Stimulated activated naive CD8-positive, alpha-beta T cell treated with anti-CD3 and anti-CD28 coated beads, Interleukin-15, Interleukin-2, amounts not matched to agents 100 ng/mL and 50 ng/mL, for 24 hours (primary cell): ENCODE measurements at regions not wholly inside any gene's neighbourhood (a gene's known extent, or its start where the extent isn't known, plus 50 kb on each side); places are given as distances from the start of the nearest gene placed in this dataset.
"Not testable (repeated sequence)": the region's sequence is repeated elsewhere in the genome, so short reads cannot be mapped to it uniquely, and the experiment has no call there.

ENCODE experiments used
- H3K27ac Mint-ChIP-seq: one replicate; pipeline ENCODE4 v1.8.0; 2021; ENCODE audit warnings: mild to moderate bottlenecking, mixed read lengths
- H3K27me3 Mint-ChIP-seq: one replicate; pipeline ENCODE4 v1.8.0; 2021; ENCODE audit warnings: mixed read lengths
- H3K36me3 Mint-ChIP-seq: one replicate; pipeline ENCODE4 v1.8.0; 2021; ENCODE audit warnings: low read depth, mixed read lengths
- H3K4me1 Mint-ChIP-seq: one replicate; pipeline ENCODE4 v1.8.0; 2021; ENCODE audit warnings: low read depth, mixed read lengths
- H3K4me3 Mint-ChIP-seq: one replicate; pipeline ENCODE4 v1.8.0; 2021; ENCODE audit warnings: mild to moderate bottlenecking, mixed read lengths
- H3K9me3 Mint-ChIP-seq: one replicate; pipeline ENCODE4 v1.8.0; 2021; ENCODE audit warnings: mixed read lengths

- H3K27ac Mint-ChIP-seq, result no peak overlapping the region
- no peak overlapping the region for H3K4me3 Mint-ChIP-seq
- peaks cover 4% of the 10 kb centered on the region for H3K4me1 Mint-ChIP-seq
- no peaks in the 10 kb centered on the region for H3K9me3 Mint-ChIP-seq
- H3K27me3 Mint-ChIP-seq, result peaks cover 41% of the 10 kb centered on the region
- H3K36me3 Mint-ChIP-seq, result no peaks in the 10 kb centered on the region
Observed at GRCh38 chr3:184489268-184489841, 72.2 kb upstream of the EPHB3 start.

DNA sequence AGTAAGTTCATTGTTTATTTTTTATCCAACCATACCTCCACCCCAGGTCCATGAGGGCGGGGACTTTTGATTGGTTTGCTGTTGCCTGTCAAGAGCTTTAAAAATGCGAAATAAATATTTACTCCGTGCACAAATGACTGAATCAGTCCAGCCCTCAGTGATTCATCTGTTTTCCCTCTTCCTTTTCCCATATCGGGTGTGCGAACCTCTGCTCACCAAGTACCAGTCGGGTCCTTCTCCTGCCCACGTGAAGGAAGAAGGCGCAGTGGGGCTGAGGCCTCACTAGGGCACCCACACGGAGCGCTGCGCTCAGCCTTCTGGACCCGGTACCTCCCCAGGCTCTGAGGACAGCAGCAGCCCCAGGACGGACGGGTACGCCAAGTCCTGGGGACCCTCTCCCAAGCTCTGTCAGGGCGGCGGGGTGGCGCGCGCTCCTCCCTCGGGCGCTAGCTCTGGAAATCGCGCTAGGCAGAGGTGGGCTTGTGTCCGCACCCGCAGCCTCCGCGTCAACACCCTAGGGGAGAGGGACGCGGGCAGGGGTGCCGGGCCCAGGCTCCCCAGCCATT is 70.5 kb upstream of the EPHB3 start:
- Mint-ChIP-seq H3K36me3 (no peaks in the 10 kb centered on the region), H3K27me3 (peaks cover 42% of the 10 kb centered on the region), H3K4me3 (no peak overlapping the region), H3K9me3 (no peaks in the 10 kb centered on the region), H3K4me1 (peaks cover 4% of the 10 kb centered on the region), H3K27ac (no peak overlapping the region)

- H3K27me3 Mint-ChIP-seq, result peaks cover 47% of the 10 kb centered on the region
- no peak overlapping the region for H3K27ac Mint-ChIP-seq
- H3K36me3 Mint-ChIP-seq, result no peaks in the 10 kb centered on the region
Observed at GRCh38 chr3:184491867-184492615, 69.5 kb upstream of the EPHB3 start.

GRCh38 chr3:184496933-184497332 is 64.7 kb upstream of the EPHB3 start:
- Mint-ChIP-seq H3K4me3 (no peak overlapping the region), H3K27ac (no peak overlapping the region), H3K27me3 (peaks cover 55% of the 10 kb centered on the region), H3K4me1 (peaks cover 4% of the 10 kb centered on the region), H3K36me3 (no peaks in the 10 kb centered on the region), H3K9me3 (no peaks in the 10 kb centered on the region)

More at GRCh38 chr3:184491867-184492615, 69.5 kb upstream of the EPHB3 start:
- H3K4me1 Mint-ChIP-seq, result peaks cover 4% of the 10 kb centered on the region
- no peaks in the 10 kb centered on the region for H3K9me3 Mint-ChIP-seq
- no peak overlapping the region for H3K4me3 Mint-ChIP-seq

- Mint-ChIP-seq H3K27me3 (peaks cover 55% of the 10 kb centered on the region), H3K36me3 (no peaks in the 10 kb centered on the region), H3K4me1 (no peaks in the 10 kb centered on the region)
Observed at GRCh38 chr3:184497804-184498203, 63.8 kb upstream of the EPHB3 start.

DNA sequence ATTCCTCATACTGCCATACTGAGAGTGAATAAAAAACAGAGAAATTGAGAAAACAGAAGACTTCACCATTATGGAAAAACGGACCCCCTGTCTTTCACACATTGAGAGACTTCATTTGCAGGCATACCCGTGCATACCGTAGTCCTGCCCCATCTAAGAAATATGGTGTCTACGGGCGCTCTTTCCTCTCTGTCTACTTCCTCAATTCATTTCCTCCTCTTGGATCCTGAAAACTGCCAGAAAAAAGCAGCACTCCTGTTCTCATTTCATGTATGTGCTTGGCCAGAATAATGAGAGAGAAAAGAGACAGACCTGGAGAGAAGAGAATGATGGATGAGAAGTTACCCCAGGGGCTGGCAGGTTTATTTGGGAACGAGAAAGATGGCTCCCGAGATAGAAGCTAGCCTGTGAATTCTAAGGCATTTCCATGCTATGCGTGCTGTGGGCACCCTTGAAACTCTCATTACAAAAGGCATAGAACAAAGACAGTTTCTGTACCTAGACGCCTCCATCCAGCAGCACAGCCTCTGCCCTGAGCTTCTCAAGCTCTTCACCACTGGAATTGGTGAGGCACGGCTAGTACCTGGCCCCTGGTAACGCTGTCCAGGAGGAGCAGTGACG is 62.5 kb upstream of the EPHB3 start:
- H3K36me3 Mint-ChIP-seq, result no peaks in the 10 kb centered on the region
- peaks cover 44% of the 10 kb centered on the region for H3K27me3 Mint-ChIP-seq
- peaks cover 4% of the 10 kb centered on the region for H3K9me3 Mint-ChIP-seq
- H3K4me3 Mint-ChIP-seq, result no peak overlapping the region
- H3K27ac Mint-ChIP-seq, result no peak overlapping the region
- no peaks in the 10 kb centered on the region for H3K4me1 Mint-ChIP-seq

More at GRCh38 chr3:184497804-184498203, 63.8 kb upstream of the EPHB3 start:
- H3K9me3 Mint-ChIP-seq, result peaks cover 4% of the 10 kb centered on the region
- H3K4me3 Mint-ChIP-seq, result no peak overlapping the region
- no peak overlapping the region for H3K27ac Mint-ChIP-seq

- H3K27me3 Mint-ChIP-seq, result peaks cover 45% of the 10 kb centered on the region
Observed at GRCh38 chr3:184500344-184500923, 61.2 kb upstream of the EPHB3 start.

DNA sequence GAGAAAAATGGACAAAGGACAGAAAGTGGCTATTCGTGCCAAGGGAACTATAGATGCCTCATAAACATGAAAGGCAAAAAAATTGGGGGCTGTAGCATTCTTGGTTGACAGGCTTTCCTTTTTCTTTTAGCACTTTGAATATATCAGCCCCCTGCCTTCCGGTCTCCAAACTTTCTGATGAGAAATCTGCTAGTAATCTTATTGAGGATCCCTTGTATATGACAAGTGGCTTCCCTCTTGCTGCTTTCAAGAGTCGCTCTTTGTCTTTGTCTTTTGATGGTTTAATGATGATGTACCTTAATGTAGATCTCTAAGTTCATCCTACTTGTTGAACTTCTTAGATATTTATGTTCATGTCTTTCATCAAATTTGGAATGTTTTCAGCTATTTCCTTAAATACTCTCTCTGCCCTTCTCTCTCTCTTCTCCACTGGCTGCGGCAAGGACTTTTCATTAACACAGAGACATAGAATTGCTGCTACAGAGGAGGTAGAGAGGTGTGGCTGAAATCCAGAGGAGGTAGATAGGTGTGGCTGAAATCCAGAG is 59.4 kb upstream of the EPHB3 start:
- H3K36me3 Mint-ChIP-seq, result no peaks in the 10 kb centered on the region
- no peaks in the 10 kb centered on the region for H3K4me1 Mint-ChIP-seq
- H3K27ac Mint-ChIP-seq, result no peak overlapping the region
- no peak overlapping the region for H3K4me3 Mint-ChIP-seq
- peaks cover 4% of the 10 kb centered on the region for H3K9me3 Mint-ChIP-seq
- H3K27me3 Mint-ChIP-seq, result peaks cover 48% of the 10 kb centered on the region

More at GRCh38 chr3:184500344-184500923, 61.2 kb upstream of the EPHB3 start:
- Mint-ChIP-seq H3K4me3 (no peak overlapping the region), H3K9me3 (peaks cover 4% of the 10 kb centered on the region), H3K4me1 (no peaks in the 10 kb centered on the region), H3K36me3 (no peaks in the 10 kb centered on the region), H3K27ac (no peak overlapping the region)

GRCh38 chr3:184502841-184503240 is 58.7 kb upstream of the EPHB3 start:
- not testable (repeated sequence) for H3K36me3 Mint-ChIP-seq, H3K27ac Mint-ChIP-seq, H3K4me3 Mint-ChIP-seq, H3K4me1 Mint-ChIP-seq, H3K9me3 Mint-ChIP-seq
- peaks cover 46% of the 10 kb centered on the region for H3K27me3 Mint-ChIP-seq

DNA sequence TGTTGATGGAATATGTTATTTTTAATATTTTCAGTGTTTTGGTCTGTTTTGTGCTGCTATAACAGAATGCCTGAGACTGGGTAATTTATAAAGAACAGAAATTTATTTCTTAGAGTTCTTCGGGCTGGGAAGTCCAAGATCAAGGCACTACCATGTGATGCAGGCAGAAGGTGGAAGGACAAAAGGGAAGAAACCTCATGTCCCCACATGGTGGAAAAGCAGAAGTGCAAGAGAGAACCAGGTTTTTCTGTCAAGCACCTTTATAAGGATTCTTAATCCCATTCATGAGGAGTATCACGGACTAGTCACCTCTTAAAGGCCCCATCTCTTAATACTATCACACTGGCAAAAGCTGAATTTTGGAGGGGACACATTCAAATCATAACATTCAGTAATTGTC is 57.9 kb upstream of the EPHB3 start:
- Mint-ChIP-seq H3K4me1 (no peaks in the 10 kb centered on the region), H3K36me3 (no peaks in the 10 kb centered on the region), H3K27me3 (peaks cover 42% of the 10 kb centered on the region), H3K9me3 (peaks cover 4% of the 10 kb centered on the region), H3K4me3 (no peak overlapping the region), H3K27ac (no peak overlapping the region)

- Mint-ChIP-seq H3K4me3 (no peak overlapping the region), H3K27me3 (peaks cover 38% of the 10 kb centered on the region), H3K27ac (no peak overlapping the region), H3K4me1 (no peaks in the 10 kb centered on the region), H3K9me3 (peaks cover 4% of the 10 kb centered on the region), H3K36me3 (no peaks in the 10 kb centered on the region)
Observed at GRCh38 chr3:184505076-184505878, 56.3 kb upstream of the EPHB3 start.

DNA sequence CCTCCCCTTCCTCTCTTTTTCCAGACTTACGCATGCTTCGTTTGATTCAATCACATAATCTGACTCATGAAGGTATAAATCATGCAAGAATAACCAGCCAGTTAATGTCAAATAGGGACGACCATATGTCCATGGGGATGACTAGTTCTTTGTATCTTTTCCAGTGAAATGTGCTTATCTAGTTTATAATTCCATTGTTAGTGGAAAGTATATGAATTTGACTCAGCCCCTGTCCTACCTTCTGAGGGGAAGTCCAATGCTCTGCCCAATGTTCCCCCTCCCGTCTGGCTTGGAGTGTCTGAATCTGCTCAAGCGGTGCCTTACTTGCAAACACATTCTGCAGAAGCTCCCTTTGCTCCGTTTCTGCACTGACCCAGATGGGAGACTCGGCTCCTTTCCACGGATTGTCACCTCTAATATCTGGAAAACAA is 55.0 kb upstream of the EPHB3 start:
- Mint-ChIP-seq H3K36me3 (no peaks in the 10 kb centered on the region), H3K4me3 (no peak overlapping the region), H3K27ac (no peak overlapping the region), H3K27me3 (peaks cover 44% of the 10 kb centered on the region), H3K4me1 (no peaks in the 10 kb centered on the region), H3K9me3 (peaks cover 4% of the 10 kb centered on the region)

GRCh38 chr3:184508938-184509337 is 52.6 kb upstream of the EPHB3 start:
- Mint-ChIP-seq H3K27ac (no peak overlapping the region), H3K4me3 (no peak overlapping the region), H3K27me3 (peaks cover 60% of the 10 kb centered on the region), H3K9me3 (no peaks in the 10 kb centered on the region), H3K4me1 (peaks cover 5% of the 10 kb centered on the region), H3K36me3 (no peaks in the 10 kb centered on the region)

- no peaks in the 10 kb centered on the region for H3K9me3 Mint-ChIP-seq
- H3K27me3 Mint-ChIP-seq, result peaks cover 61% of the 10 kb centered on the region
- H3K27ac Mint-ChIP-seq, result no peak overlapping the region
- H3K36me3 Mint-ChIP-seq, result no peaks in the 10 kb centered on the region
- peaks cover 11% of the 10 kb centered on the region for H3K4me1 Mint-ChIP-seq
- H3K4me3 Mint-ChIP-seq, result no peak overlapping the region
Observed at GRCh38 chr3:184511741-184512140, 49.8 kb upstream of the EPHB3 start.
